ENCODE measurements at regions not wholly inside any gene's neighbourhood (a gene's known extent, or its start where the extent isn't known, plus 50 kb on each side); places are given as distances from the start of the nearest gene placed in this dataset.

- TF ChIP-seq CUX1 (IDR thresholded peaks at IDR 0.05; ENCODE audit: insufficient replicate concordance, low read depth, low read length), result no peak
Observed at GRCh38 chr1:221335161-221336101, 406.5 kb downstream of the DUSP10 start (continued).

- no peak for ATAC-seq
- ChIA-PET RAD21 (ENCODE audit: unreplicated experiment) (no interaction called here), POLR2A (no interaction called here), CTCF (no interaction called here), SMC1A (ENCODE audit: uncharacterized antibody, unreplicated experiment) (no interaction called here)
- H3K27me3 ChIP-seq (replicated peaks in 1 of 2; ENCODE audit: control insufficient read depth in 2 of 2, insufficient read depth in 2 of 2, low read length in 1 of 2), result no peaks in the 10 kb centered on the region; a peak in 1 of 4 replicates
- no peaks in the 10 kb centered on the region for H3K9me3 ChIP-seq (replicated peaks; ENCODE audit: control insufficient read depth, insufficient read depth, low read length)
- H3K9ac ChIP-seq (ENCODE audit: control insufficient read depth, insufficient read depth, low read length), result no peak overlapping the region
- FAIRE-seq, result no peak
- H3K4me1 ChIP-seq (ENCODE audit: control insufficient read depth, insufficient read depth, low read length), result no peaks in the 10 kb centered on the region
- no peaks in the 10 kb centered on the region for H4K20me1 ChIP-seq (ENCODE audit: control insufficient read depth, insufficient read depth)
- no peaks in the 10 kb centered on the region for H3K79me2 ChIP-seq (ENCODE audit: control insufficient read depth, insufficient read depth, low read length)
- TF ChIP-seq TCF7 (IDR thresholded peaks at IDR 0.05; ENCODE audit: borderline replicate concordance), result no peak
- intact Hi-C loops (cut with micrococcal nuclease; ENCODE audit: unreplicated experiment), result no loop called here
- in situ Hi-C loops (cut with MboI), result no loop called here
- DNase-seq (ENCODE audit: low read depth, low spot score), result no peak
- no peak overlapping the region for H3K4me3 ChIP-seq
- no peaks in the 10 kb centered on the region for H3K36me3 ChIP-seq (ENCODE audit: control insufficient read depth in 2 of 2, insufficient read depth in 2 of 2, low read length in 1 of 2)
- whole genome bisulfite sequencing (ENCODE audit: insufficient coverage, insufficient replicate concordance, low lambda C conversion rate, missing lambda C conversion rate), result 25% methylated on average over 2 of the region's 2 CpGs
- H3K4me2 ChIP-seq (ENCODE audit: control insufficient read depth, insufficient read depth), result no peak overlapping the region
- BruUV-seq (replicated peaks), result no TSS peak
- H2AFZ ChIP-seq (ENCODE audit: control insufficient read depth, low read depth, low read length), result no peak overlapping the region
- H3K27ac ChIP-seq (ENCODE audit: control insufficient read depth, insufficient read depth), result no peak overlapping the region
Observed at GRCh38 chr1:221336126-221336525, 405.8 kb downstream of the DUSP10 start.
